Liver (tissue), 7 donors: ENCODE measurements at regions not wholly inside any gene's neighbourhood (a gene's known extent, or its start where the extent isn't known, plus 50 kb on each side); places are given as distances from the start of the nearest gene placed in this dataset.

ENCODE experiments used
- DNase-seq: peaks from one replicate; pipeline ENCODE4 v3.0.0-alpha.2; 2017; ENCODE audit warnings: low spot score
- H3K27ac ChIP-seq, 2 donors: one replicate each; pipeline ENCODE4 v1.7.0; 2013; ENCODE audit warnings: inconsistent platforms in 2 of 2, low read length in 2 of 2, control low read depth in 1 of 2, low read depth in 1 of 2, mild to moderate bottlenecking in 1 of 2
- H3K27me3 ChIP-seq, 4 donors: one replicate each; pipeline versions ENCODE4 v1.6.1 to v1.7.0; 2013; ENCODE audit warnings: low read length in 3 of 4, inconsistent platforms in 1 of 4, mild to moderate bottlenecking in 1 of 4, moderate library complexity in 1 of 4; ENCODE audit not compliant: control insufficient read depth in 4 of 4, insufficient read depth in 4 of 4
- H3K36me3 ChIP-seq, 4 donors: one replicate each; pipeline versions ENCODE4 v1.6.1 to v1.7.0; 2013; ENCODE audit warnings: low read length in 3 of 4, mild to moderate bottlenecking in 3 of 4, low read depth in 1 of 4, moderate library complexity in 1 of 4; ENCODE audit not compliant: control insufficient read depth in 4 of 4, insufficient read depth in 3 of 4
- H3K4me1 ChIP-seq, 4 donors: one replicate each; pipeline versions ENCODE4 v1.6.1 to v1.7.0; 2013; ENCODE audit warnings: low read length in 3 of 4, mild to moderate bottlenecking in 3 of 4, moderate library complexity in 1 of 4; ENCODE audit not compliant: control insufficient read depth in 4 of 4, insufficient read depth in 4 of 4
- H3K4me3 ChIP-seq, 3 donors: one replicate each; pipeline versions ENCODE4 v1.6.1 to v1.7.0; 2013; ENCODE audit warnings: low read length in 3 of 3, control low read depth in 1 of 3, low read depth in 1 of 3, mild to moderate bottlenecking in 1 of 3
- H3K9ac ChIP-seq, 2 donors: one replicate each; pipeline ENCODE4 v1.7.0; 2013; ENCODE audit warnings: low read length in 2 of 2, mild to moderate bottlenecking in 2 of 2, moderate library complexity in 2 of 2, control low read depth in 1 of 2, low read depth in 1 of 2
- H3K9me3 ChIP-seq, 4 donors: one replicate each; pipeline versions ENCODE4 v1.6.1 to v1.7.0; 2013; ENCODE audit warnings: low read length in 3 of 4; ENCODE audit not compliant: control insufficient read depth in 4 of 4
- EGR1 ChIP-seq, 2 donors: IDR thresholded peaks; 2 replicates each; pipeline ENCODE4 v1.6.1; 2016 to 2018; ENCODE audit warnings: antibody characterized with exemption in 2 of 2, low read depth in 2 of 2
- FOXA2 ChIP-seq: IDR thresholded peaks from 2 replicates; pipeline ENCODE4 v1.6.1; 2016; ENCODE audit warnings: antibody characterized with exemption
- GABPA ChIP-seq, 2 donors: IDR thresholded peaks in 1 of 2; conservative IDR thresholded peaks in 1 of 2; 2 replicates each; pipeline ENCODE4 v1.6.1; 2016; ENCODE audit warnings: antibody characterized with exemption in 2 of 2, mild to moderate bottlenecking in 1 of 2, moderate library complexity in 1 of 2
- HNF4A ChIP-seq, 2 donors: conservative IDR thresholded peaks; 2 replicates each; pipeline ENCODE4 v1.6.1; 2016; ENCODE audit warnings: antibody characterized with exemption in 2 of 2, mild to moderate bottlenecking in 2 of 2
- HNF4G ChIP-seq: IDR thresholded peaks from 2 replicates; pipeline ENCODE4 v1.6.1; 2016; ENCODE audit warnings: antibody characterized with exemption
- JUND ChIP-seq, 2 donors: IDR thresholded peaks; 2 replicates each; pipeline ENCODE4 v1.6.1; 2016; ENCODE audit warnings: antibody characterized with exemption in 2 of 2
- NR2F2 ChIP-seq: IDR thresholded peaks from 2 replicates; pipeline ENCODE4 v1.6.1; 2016; ENCODE audit warnings: antibody characterized with exemption
- RAD21 ChIP-seq, 2 donors: IDR thresholded peaks; 2 replicates each; pipeline ENCODE4 v1.6.1; 2016; ENCODE audit warnings: antibody characterized with exemption in 2 of 2, mild to moderate bottlenecking in 2 of 2
- SP1 ChIP-seq: IDR thresholded peaks from 2 replicates; pipeline ENCODE4 v1.6.1; 2018; ENCODE audit warnings: antibody characterized with exemption, mild to moderate bottlenecking
- TAF1 ChIP-seq: conservative IDR thresholded peaks from 2 replicates; pipeline ENCODE4 v1.6.1; 2016; ENCODE audit warnings: antibody characterized with exemption, mild to moderate bottlenecking
- WGBS: extraction: QIAGEN DNeasy Blood & Tissue Kit; methylation state at CpG from one replicate; pipeline ENCODE4 v1.1.7; 2013; 5-methylcytosine and 5-hydroxymethylcytosine counted together
- TF ChIP-seq, protein P1 (sequence below): IDR thresholded peaks from 2 replicates; pipeline ENCODE4 v1.6.1; 2016; ENCODE audit warnings: antibody characterized with exemption
- TF ChIP-seq, protein P2 (sequence below): IDR thresholded peaks from 2 replicates; pipeline ENCODE4 v1.6.1; 2016; ENCODE audit warnings: antibody characterized with exemption, mild to moderate bottlenecking
- TF ChIP-seq, protein P3 (sequence below): IDR thresholded peaks from 2 replicates; pipeline ENCODE4 v1.6.1; 2016; ENCODE audit warnings: antibody characterized with exemption
- donor health status: healthy.
- donor health status: healthy.
- donor health status: healthy.
- donor health status: healthy.

DNA sequence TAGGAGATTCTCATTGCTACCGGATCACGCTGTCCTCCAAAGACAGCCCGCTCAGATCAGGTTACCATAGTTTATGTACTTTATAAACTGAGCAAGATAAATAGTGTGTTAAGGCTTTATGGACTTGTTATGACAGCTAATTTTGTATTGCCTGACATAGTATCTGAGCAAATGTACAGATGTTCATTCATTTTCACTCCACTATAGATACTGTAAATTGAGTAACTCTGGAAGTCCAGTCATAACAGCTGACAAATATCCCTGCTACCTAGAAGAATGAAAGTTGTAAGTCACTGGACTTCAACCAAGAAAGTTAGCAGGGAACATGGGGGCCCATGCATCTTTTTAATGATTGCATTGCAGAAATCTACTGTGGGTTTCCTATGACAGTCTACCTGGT, 292.4 kb upstream of the ADAMTS16 start:
- Histone ChIP-seq H3K27ac (no peak overlapping the region), H3K27me3 (no peaks in the 10 kb centered on the region), H3K9ac (no peak overlapping the region), H3K4me3 (no peak overlapping the region), H3K9me3 (no peaks in the 10 kb centered on the region), H3K36me3 (no peaks in the 10 kb centered on the region), H3K4me1 (no peaks in the 10 kb centered on the region)
- TF ChIP-seq RAD21 (IDR thresholded peaks at IDR 0.05), result no peak
- TF ChIP-seq, protein P1, sequence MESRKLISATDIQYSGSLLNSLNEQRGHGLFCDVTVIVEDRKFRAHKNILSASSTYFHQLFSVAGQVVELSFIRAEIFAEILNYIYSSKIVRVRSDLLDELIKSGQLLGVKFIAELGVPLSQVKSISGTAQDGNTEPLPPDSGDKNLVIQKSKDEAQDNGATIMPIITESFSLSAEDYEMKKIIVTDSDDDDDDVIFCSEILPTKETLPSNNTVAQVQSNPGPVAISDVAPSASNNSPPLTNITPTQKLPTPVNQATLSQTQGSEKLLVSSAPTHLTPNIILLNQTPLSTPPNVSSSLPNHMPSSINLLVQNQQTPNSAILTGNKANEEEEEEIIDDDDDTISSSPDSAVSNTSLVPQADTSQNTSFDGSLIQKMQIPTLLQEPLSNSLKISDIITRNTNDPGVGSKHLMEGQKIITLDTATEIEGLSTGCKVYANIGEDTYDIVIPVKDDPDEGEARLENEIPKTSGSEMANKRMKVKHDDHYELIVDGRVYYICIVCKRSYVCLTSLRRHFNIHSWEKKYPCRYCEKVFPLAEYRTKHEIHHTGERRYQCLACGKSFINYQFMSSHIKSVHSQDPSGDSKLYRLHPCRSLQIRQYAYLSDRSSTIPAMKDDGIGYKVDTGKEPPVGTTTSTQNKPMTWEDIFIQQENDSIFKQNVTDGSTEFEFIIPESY, result no peak
- TF ChIP-seq, protein P2, sequence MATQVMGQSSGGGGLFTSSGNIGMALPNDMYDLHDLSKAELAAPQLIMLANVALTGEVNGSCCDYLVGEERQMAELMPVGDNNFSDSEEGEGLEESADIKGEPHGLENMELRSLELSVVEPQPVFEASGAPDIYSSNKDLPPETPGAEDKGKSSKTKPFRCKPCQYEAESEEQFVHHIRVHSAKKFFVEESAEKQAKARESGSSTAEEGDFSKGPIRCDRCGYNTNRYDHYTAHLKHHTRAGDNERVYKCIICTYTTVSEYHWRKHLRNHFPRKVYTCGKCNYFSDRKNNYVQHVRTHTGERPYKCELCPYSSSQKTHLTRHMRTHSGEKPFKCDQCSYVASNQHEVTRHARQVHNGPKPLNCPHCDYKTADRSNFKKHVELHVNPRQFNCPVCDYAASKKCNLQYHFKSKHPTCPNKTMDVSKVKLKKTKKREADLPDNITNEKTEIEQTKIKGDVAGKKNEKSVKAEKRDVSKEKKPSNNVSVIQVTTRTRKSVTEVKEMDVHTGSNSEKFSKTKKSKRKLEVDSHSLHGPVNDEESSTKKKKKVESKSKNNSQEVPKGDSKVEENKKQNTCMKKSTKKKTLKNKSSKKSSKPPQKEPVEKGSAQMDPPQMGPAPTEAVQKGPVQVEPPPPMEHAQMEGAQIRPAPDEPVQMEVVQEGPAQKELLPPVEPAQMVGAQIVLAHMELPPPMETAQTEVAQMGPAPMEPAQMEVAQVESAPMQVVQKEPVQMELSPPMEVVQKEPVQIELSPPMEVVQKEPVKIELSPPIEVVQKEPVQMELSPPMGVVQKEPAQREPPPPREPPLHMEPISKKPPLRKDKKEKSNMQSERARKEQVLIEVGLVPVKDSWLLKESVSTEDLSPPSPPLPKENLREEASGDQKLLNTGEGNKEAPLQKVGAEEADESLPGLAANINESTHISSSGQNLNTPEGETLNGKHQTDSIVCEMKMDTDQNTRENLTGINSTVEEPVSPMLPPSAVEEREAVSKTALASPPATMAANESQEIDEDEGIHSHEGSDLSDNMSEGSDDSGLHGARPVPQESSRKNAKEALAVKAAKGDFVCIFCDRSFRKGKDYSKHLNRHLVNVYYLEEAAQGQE, result no peak
- WGBS, result 91% methylated on average over 3 of the region's 3 CpGs
- no peak for DNase-seq

DNA sequence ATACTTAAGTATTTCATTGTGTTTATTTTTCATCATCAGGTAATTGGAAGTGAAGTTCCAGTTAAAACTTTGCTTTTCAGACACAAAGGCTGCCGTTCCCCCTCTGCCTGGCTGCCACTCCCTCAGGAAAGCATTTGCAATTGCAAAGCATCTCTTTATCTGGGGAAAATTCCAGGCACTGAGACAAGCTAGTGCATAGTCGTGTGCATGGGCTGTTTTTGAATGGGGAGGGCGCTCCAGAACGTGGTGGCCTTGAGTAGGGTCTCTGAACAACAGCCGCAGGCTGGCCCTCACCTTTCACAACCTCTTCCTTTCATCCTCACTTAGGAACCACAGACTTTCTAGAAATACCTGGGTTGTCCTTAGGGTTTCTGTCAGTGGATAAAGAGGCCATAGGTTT, 285.1 kb upstream of the ADAMTS16 start:
- no peak for TF ChIP-seq JUND (IDR thresholded peaks at IDR 0.05)
- TF ChIP-seq EGR1 (IDR thresholded peaks at IDR 0.05; ENCODE audit: low read depth in 2 of 2), result no peak
- TF ChIP-seq SP1, result no peak
- no peak for TF ChIP-seq GABPA (IDR thresholded peaks at IDR 0.05 in 1 of 2, conservative IDR thresholded peaks at IDR 0.05 in 1 of 2)
- no peak for TF ChIP-seq HNF4A (conservative IDR thresholded peaks at IDR 0.05)
- no peak for TF ChIP-seq HNF4G
- TF ChIP-seq, protein P3, sequence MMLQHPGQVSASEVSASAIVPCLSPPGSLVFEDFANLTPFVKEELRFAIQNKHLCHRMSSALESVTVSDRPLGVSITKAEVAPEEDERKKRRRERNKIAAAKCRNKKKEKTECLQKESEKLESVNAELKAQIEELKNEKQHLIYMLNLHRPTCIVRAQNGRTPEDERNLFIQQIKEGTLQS, result no peak
- TF ChIP-seq, protein P2, result no peak
- no peak for TF ChIP-seq FOXA2
- TF ChIP-seq, protein P1, result no peak
- no peak for TF ChIP-seq TAF1
- no peak for TF ChIP-seq RAD21 (IDR thresholded peaks at IDR 0.05)
- TF ChIP-seq NR2F2, result no peak
- Histone ChIP-seq H3K36me3 (no peaks in the 10 kb centered on the region), H3K27me3 (no peaks in the 10 kb centered on the region), H3K9ac (no peak overlapping the region), H3K4me1 (peaks cover 0 to 5% (median 2%) of the 10 kb centered on the region in 4 donors), H3K4me3 (no peak overlapping the region), H3K9me3 (no peaks in the 10 kb centered on the region), H3K27ac (no peak overlapping the region)
- WGBS, result 59% methylated on average over 5 of the region's 5 CpGs
- DNase-seq, result no peak
